H1 (cell line): ENCODE measurements at regions not wholly inside any gene's neighbourhood (a gene's known extent, or its start where the extent isn't known, plus 50 kb on each side); places are given as distances from the start of the nearest gene placed in this dataset.

Source experiments
- CTCF ChIA-PET: fragments of 300-600 bp; sonication (Branson Sonifier 250); formaldehyde crosslinking; loops from one replicate; lab custom pipeline; 2021; ENCODE audit not compliant: partially characterized antibody; lab: Charles Lee
- POLR2A ChIA-PET: fragments of 300-600 bp; sonication (Branson Sonifier 250); formaldehyde crosslinking; loops from one replicate; lab custom pipeline; 2021; ENCODE audit warnings: inconsistent platforms; ENCODE audit not compliant: partially characterized antibody; lab: Charles Lee
- DNase-seq, 2 experiments: peaks; one replicate each; pipeline versions ENCODE4 v3.0.0 to v3.0.0-alpha.2; 2010 to 2022; ENCODE audit warnings: low spot score in 2 of 2, low read depth in 1 of 2, mixed read lengths in 1 of 2
- FAIRE-seq: peaks from 2 replicates; lab custom pipeline; 2011; peaks lifted over from hg19 to GRCh38; lab: Jason Lieb, UNC
- H2AFZ ChIP-seq: 2 replicates; pipeline ENCODE4 v1.8.1; 2012; ENCODE audit warnings: low read length, inconsistent platforms
- H2AK5ac ChIP-seq: 2 replicates; pipeline ENCODE4 v1.6.1; 2013; ENCODE audit warnings: low read depth, low read length
- H2BK120ac ChIP-seq: replicated peaks from 2 replicates; pipeline ENCODE3; 2013; ENCODE audit warnings: low read depth, low read length, inconsistent platforms
- H2BK12ac ChIP-seq: 2 replicates; pipeline ENCODE4 v1.6.1; 2013; ENCODE audit warnings: low read depth, low read length
- H2BK15ac ChIP-seq: 2 replicates; pipeline ENCODE4 v1.6.1; 2013; ENCODE audit warnings: low read length
- H2BK20ac ChIP-seq: 2 replicates; pipeline ENCODE4 v1.6.1; 2013; ENCODE audit warnings: low read length
- H2BK5ac ChIP-seq: 2 replicates; pipeline ENCODE4 v1.6.1; 2013; ENCODE audit warnings: low read depth, low read length
- H3K14ac ChIP-seq: 2 replicates; pipeline ENCODE4 v1.6.1; 2013; ENCODE audit warnings: inconsistent platforms; ENCODE audit not compliant: insufficient read length
- H3K18ac ChIP-seq: 2 replicates; pipeline ENCODE4 v1.6.1; 2013; ENCODE audit warnings: low read length; ENCODE audit errors: extremely low read depth
- H3K23ac ChIP-seq: 2 replicates; pipeline ENCODE4 v1.6.1; 2013; ENCODE audit warnings: inconsistent platforms; ENCODE audit not compliant: insufficient read length
- H3K23me2 ChIP-seq: 2 replicates; pipeline ENCODE4 v1.6.1; 2013; ENCODE audit warnings: low read depth, low read length
- H3K27ac ChIP-seq: 2 replicates; pipeline ENCODE4 v1.6.1; 2011; ENCODE audit warnings: low read depth, low read length, inconsistent platforms
- H3K27me3 ChIP-seq, 4 experiments: replicated peaks in 1 of 4; 1 replicate in 1 of 4; 2 replicates in 3 of 4; pipeline versions ENCODE4 v1.6.1 to v1.8.1; 2011 to 2013; ENCODE audit warnings: low read length in 3 of 4, mild to moderate bottlenecking in 3 of 4, inconsistent platforms in 2 of 4, mixed read lengths in 2 of 4, moderate library complexity in 1 of 4; ENCODE audit not compliant: control insufficient read depth in 3 of 4, insufficient read depth in 3 of 4; ENCODE audit errors: extremely low read depth in 1 of 4
- H3K36me3 ChIP-seq, 4 experiments: 2 replicates each; pipeline versions ENCODE4 v1.6.1 to v1.8.1; 2011 to 2013; ENCODE audit warnings: mild to moderate bottlenecking in 4 of 4, low read length in 3 of 4, moderate library complexity in 2 of 4, control low read depth in 1 of 4, inconsistent platforms in 1 of 4; ENCODE audit not compliant: insufficient read depth in 4 of 4, control insufficient read depth in 2 of 4
- H3K4ac ChIP-seq: replicated peaks from 2 replicates; pipeline ENCODE3; 2013; ENCODE audit warnings: low read length, low read depth, mixed read lengths, inconsistent platforms; ENCODE audit not compliant: insufficient read length
- H3K4me1 ChIP-seq, 4 experiments: replicated peaks in 1 of 4; 1 replicate in 1 of 4; 2 replicates in 3 of 4; pipeline versions ENCODE4 v1.6.1 to v1.8.1; 2011 to 2013; ENCODE audit warnings: low read length in 3 of 4, inconsistent platforms in 2 of 4, mixed read lengths in 1 of 4; ENCODE audit not compliant: insufficient read depth in 4 of 4, control insufficient read depth in 3 of 4
- H3K4me2 ChIP-seq, 2 experiments: 2 replicates each; pipeline versions ENCODE4 v1.6.1 to v1.8.1; 2011 to 2013; ENCODE audit warnings: low read depth in 2 of 2, low read length in 2 of 2, control low read depth in 1 of 2, inconsistent platforms in 1 of 2, mild to moderate bottlenecking in 1 of 2; ENCODE audit not compliant: insufficient read depth in 1 of 2
- H3K4me3 ChIP-seq, 4 experiments: fragments of 200-600, 300-600 bp in 1 of 4; sonication (generic), shearing (Covaris generic), sonication (Bioruptor Twin) in 1 of 4; 2 replicates each; pipeline versions ENCODE4 v1.5.1 to v1.8.1; 2011 to 2016; ENCODE audit warnings: low read length in 4 of 4, low read depth in 3 of 4, control low read depth in 2 of 4, inconsistent platforms in 2 of 4, mild to moderate bottlenecking in 2 of 4, mixed read lengths in 1 of 4, moderate library complexity in 1 of 4; ENCODE audit not compliant: insufficient read depth in 2 of 4; ENCODE audit errors: extremely low read depth in 1 of 4
- H3K56ac ChIP-seq: replicated peaks from 2 replicates; pipeline ENCODE3; 2013; ENCODE audit warnings: low read depth, mild to moderate bottlenecking, mixed read lengths, low read length, inconsistent platforms; ENCODE audit not compliant: insufficient read length
- H3K79me1 ChIP-seq: 2 replicates; pipeline ENCODE4 v1.6.1; 2013; ENCODE audit warnings: low read depth, low read length, control low read depth
- H3K79me2 ChIP-seq, 2 experiments: 2 replicates each; pipeline versions ENCODE4 v1.6.1 to v1.8.1; 2012 to 2013; ENCODE audit warnings: low read length in 2 of 2, mild to moderate bottlenecking in 2 of 2, inconsistent platforms in 1 of 2; ENCODE audit not compliant: insufficient read depth in 2 of 2, control insufficient read depth in 1 of 2
- H3K9ac ChIP-seq, 4 experiments: replicated peaks in 1 of 4; 1 replicate in 1 of 4; 2 replicates in 3 of 4; pipeline versions ENCODE4 v1.6.1 to v1.8.1; 2011 to 2013; ENCODE audit warnings: low read depth in 3 of 4, low read length in 3 of 4, control low read depth in 2 of 4, mild to moderate bottlenecking in 2 of 4, moderate library complexity in 2 of 4, inconsistent platforms in 1 of 4; ENCODE audit errors: extremely low read depth in 1 of 4
- H3K9me3 ChIP-seq, 2 experiments: 2 replicates each; pipeline versions ENCODE4 v1.6.1 to v1.8.1; 2012 to 2013; ENCODE audit warnings: mild to moderate bottlenecking in 2 of 2, moderate library complexity in 2 of 2, control low read depth in 1 of 2, inconsistent platforms in 1 of 2, low read depth in 1 of 2, low read length in 1 of 2, mixed read lengths in 1 of 2; ENCODE audit not compliant: insufficient read depth in 2 of 2
- H4K20me1 ChIP-seq, 2 experiments: replicated peaks in 1 of 2; 2 replicates each; pipeline versions ENCODE3 to v1.8.1; 2011 to 2013; ENCODE audit warnings: inconsistent platforms in 2 of 2, low read length in 2 of 2, mild to moderate bottlenecking in 1 of 2; ENCODE audit not compliant: insufficient read depth in 2 of 2, control insufficient read depth in 1 of 2
- H4K5ac ChIP-seq: 2 replicates; pipeline ENCODE4 v1.6.1; 2013; ENCODE audit warnings: low read length, low read depth, mixed read lengths, inconsistent platforms; ENCODE audit not compliant: insufficient read length
- H4K8ac ChIP-seq: 2 replicates; pipeline ENCODE4 v1.8.0; 2013; ENCODE audit warnings: mild to moderate bottlenecking, moderate library complexity, low read length, inconsistent platforms; ENCODE audit not compliant: insufficient read depth; ENCODE audit errors: extremely low read depth
- H4K91ac ChIP-seq: replicated peaks from 2 replicates; pipeline ENCODE3; 2013; ENCODE audit warnings: low read length, mixed read lengths, inconsistent platforms; ENCODE audit not compliant: insufficient read length
- CHD1 ChIP-seq: IDR thresholded peaks from 2 replicates; pipeline ENCODE4 v1.6.1; 2012; ENCODE audit warnings: low read depth, low read length, improper control_type of control experiment
- JUN ChIP-seq: IDR thresholded peaks from 2 replicates; pipeline ENCODE4 v1.6.1; 2011; ENCODE audit warnings: low read depth, mild to moderate bottlenecking, improper control_type of control experiment, low read length
- JUND ChIP-seq: IDR thresholded peaks from 2 replicates; pipeline ENCODE4 v1.6.1; 2011; ENCODE audit warnings: mild to moderate bottlenecking, improper control_type of control experiment, low read length
- MAFK ChIP-seq: IDR thresholded peaks from 2 replicates; pipeline ENCODE4 v1.6.1; 2012; ENCODE audit warnings: low read depth, mild to moderate bottlenecking, improper control_type of control experiment, low read length
- NRF1 ChIP-seq: IDR thresholded peaks from 2 replicates; pipeline ENCODE4 v1.6.1; 2011; ENCODE audit warnings: mild to moderate bottlenecking, low read depth, low read length, improper control_type of control experiment
- POLR2AphosphoS5 ChIP-seq: IDR thresholded peaks from 2 replicates; pipeline ENCODE4 v1.6.1; 2011; ENCODE audit warnings: low read depth, low read length
- RFX5 ChIP-seq: IDR thresholded peaks from 2 replicates; pipeline ENCODE4 v1.6.1; 2011; ENCODE audit warnings: low read depth, low read length, improper control_type of control experiment, borderline replicate concordance
- RNF2 ChIP-seq: fragments of 200-900, 300-1000 bp; sonication (generic); IDR thresholded peaks from 2 replicates; pipeline ENCODE4 v1.7.1; 2016; ENCODE audit warnings: borderline replicate concordance, low read depth, mild to moderate bottlenecking, antibody characterized with exemption, low read length; ENCODE audit not compliant: poor library complexity, severe bottlenecking; ENCODE audit errors: missing control alignments
- WGBS, 2 experiments: shearing (Covaris generic) in 1 of 2; methylation state at CpG; one replicate each; pipeline versions ENCODE4 v1.1.6 to v1.1.7; 2013 to 2015; ENCODE audit warnings: low lambda C conversion rate in 2 of 2, mixed read lengths in 2 of 2, inconsistent platforms in 1 of 2, low coverage in 1 of 2, missing lambda C conversion rate in 1 of 2; ENCODE audit not compliant: insufficient replicate concordance in 2 of 2, insufficient coverage in 1 of 2, insufficient read length in 1 of 2; ENCODE audit errors: extremely low coverage in 1 of 2, missing lambda C conversion rate in 1 of 2; 5-methylcytosine and 5-hydroxymethylcytosine counted together

- Histone ChIP-seq H3K27me3 (no peaks in the 10 kb centered on the region), H3K4me2 (no peak overlapping the region), H4K91ac (no peak overlapping the region), H3K56ac (no peak overlapping the region), H2BK120ac (no peak overlapping the region), H2BK12ac (no peak overlapping the region), H3K79me2 (no peaks in the 10 kb centered on the region), H3K79me1 (no peaks in the 10 kb centered on the region), H3K4ac (no peak overlapping the region), H3K27ac (no peak overlapping the region), H3K9ac (no peak overlapping the region), H3K14ac (no peak overlapping the region), H2BK20ac (0 out of 2 replicates have a peak overlapping the region, but pooled peaks have one; percentile 72), H2AFZ (peak overlapping the region; percentile 76; the same call in 1 of the 2 replicates), H3K4me1 (peaks cover 0 to 3% (median 1%) of the 10 kb centered on the region in 4 experiments; a peak in 2 of 7 replicates), H4K20me1 (no peaks in the 10 kb centered on the region), H4K8ac (no peak overlapping the region), H3K18ac (no peak overlapping the region), H2AK5ac (no peak overlapping the region), H2BK5ac (no peak overlapping the region), H4K5ac (no peak overlapping the region), H3K4me3 (no peak overlapping the region), H2BK15ac (no peak overlapping the region), H3K9me3 (0 out of 4 replicates have a peak, but pooled peaks cover 0 to 2% of the 10 kb centered on the region in 2 experiments), H3K36me3 (no peaks in the 10 kb centered on the region), H3K23me2 (no peaks in the 10 kb centered on the region), H3K23ac (no peak overlapping the region)
- DNase-seq (no peak), FAIRE-seq (no peak)
- 87% methylated on average over 13 of the region's 13 CpGs; no CpG with 5 or more reads in 1 of the 2 experiments for WGBS, 2 experiments
- ChIA-PET POLR2A (no interaction called here), CTCF (interaction anchor here (0.7 to 2.0 kb wide), 5 partner anchors 10 to 1357 kb away, joined by 3 to 9 read pairs (median 4); no protein-coding TSS in a partner anchor)
- TF ChIP-seq CHD1 (no peak), JUN (no peak), RFX5 (no peak), RNF2 (no peak), NRF1 (no peak), POLR2AphosphoS5 (no peak), MAFK (no peak), JUND (no peak)
These were observed 401.4 kb upstream of the C16orf82 start for GRCh38 chr16:26665166-26665939.
